ENCODE measurements at regions not wholly inside any gene's neighbourhood (a gene's known extent, or its start where the extent isn't known, plus 50 kb on each side); places are given as distances from the start of the nearest gene placed in this dataset.

DNA sequence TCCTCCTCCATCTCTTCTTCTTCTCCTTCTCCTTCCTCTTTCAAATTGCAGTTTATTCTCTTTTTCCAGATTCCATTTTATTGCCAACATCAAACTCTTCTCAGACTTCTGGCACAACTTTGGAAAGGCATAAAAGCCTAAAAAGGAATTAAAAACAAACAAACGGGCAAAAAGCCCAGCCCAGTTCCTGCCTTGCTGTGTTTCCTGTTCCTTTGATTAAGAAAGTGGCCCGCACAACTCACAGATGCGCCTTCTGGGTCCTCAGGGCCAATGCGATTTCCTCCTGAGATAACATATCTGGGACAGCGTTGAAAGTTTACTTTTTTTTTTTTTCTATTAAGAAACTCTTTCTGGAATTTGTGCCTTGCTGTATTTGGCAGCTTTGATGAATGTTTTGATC, 158.7 kb upstream of the UBE3A start:
- DNase-seq (ENCODE audit: extremely low spot score): no peak
- ChIA-PET POLR2A (no interaction called here), CTCF (interaction anchor here (1.2 kb wide), 1 partner anchor 16 kb away, joined by 4 read pairs; no protein-coding TSS in a partner anchor)
- TF ChIP-seq, protein P1, sequence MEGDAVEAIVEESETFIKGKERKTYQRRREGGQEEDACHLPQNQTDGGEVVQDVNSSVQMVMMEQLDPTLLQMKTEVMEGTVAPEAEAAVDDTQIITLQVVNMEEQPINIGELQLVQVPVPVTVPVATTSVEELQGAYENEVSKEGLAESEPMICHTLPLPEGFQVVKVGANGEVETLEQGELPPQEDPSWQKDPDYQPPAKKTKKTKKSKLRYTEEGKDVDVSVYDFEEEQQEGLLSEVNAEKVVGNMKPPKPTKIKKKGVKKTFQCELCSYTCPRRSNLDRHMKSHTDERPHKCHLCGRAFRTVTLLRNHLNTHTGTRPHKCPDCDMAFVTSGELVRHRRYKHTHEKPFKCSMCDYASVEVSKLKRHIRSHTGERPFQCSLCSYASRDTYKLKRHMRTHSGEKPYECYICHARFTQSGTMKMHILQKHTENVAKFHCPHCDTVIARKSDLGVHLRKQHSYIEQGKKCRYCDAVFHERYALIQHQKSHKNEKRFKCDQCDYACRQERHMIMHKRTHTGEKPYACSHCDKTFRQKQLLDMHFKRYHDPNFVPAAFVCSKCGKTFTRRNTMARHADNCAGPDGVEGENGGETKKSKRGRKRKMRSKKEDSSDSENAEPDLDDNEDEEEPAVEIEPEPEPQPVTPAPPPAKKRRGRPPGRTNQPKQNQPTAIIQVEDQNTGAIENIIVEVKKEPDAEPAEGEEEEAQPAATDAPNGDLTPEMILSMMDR (IDR thresholded peaks at IDR 0.05; ENCODE audit: control extremely low read depth, extremely low read depth, low read depth, missing control alignments): no peak

DNA sequence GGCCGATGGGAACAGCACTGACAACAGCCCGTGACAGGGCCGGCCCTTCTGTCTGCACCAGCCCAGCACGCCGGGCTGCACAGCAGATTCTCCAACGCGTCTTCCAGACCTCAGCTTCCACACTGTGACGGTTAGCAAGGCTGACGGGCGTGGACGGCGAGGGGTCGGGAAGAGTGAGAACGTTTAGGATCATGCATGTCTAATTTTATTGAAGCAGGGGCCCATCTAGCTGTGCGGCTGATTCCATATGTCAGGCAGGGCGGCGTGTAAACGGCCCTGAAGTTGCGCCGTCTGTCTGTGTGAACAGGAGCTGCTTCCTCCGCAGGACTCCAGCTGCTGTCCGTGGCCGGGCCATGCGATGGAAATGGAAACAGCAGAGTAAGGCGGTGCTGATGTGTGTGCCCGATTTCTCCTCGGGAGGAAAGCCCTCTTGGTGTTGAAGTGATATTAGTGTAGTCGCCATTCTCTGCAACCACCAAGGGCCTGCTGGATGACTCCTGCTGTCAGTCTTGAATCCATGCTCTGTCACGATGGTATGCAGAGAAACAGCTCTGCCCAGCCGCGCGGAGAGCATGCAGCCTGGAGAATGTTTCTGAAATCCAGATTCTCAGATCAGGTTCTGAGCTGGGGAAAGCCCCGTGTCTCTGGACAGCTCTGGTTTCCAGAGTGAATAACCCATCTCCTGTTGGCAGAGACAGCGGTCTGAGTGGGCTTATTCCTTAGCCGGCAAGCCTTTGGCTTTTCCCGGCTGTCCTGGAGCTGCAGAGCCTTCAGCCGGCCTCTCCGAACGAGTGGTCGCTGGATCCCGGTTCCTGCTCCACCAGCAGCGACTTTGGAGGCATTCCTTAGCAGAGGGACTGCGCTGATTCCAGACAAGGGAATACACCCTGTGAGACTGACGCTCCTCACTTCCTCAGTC, 158.1 kb upstream of the UBE3A start:
- TF ChIP-seq, protein P1 (IDR thresholded peaks at IDR 0.05; ENCODE audit: control extremely low read depth, extremely low read depth, low read depth, missing control alignments): no peak
- ChIA-PET CTCF (interaction anchor here (1.2 kb wide), 1 partner anchor 15 kb away, joined by 4 read pairs; no protein-coding TSS in a partner anchor), POLR2A (no interaction called here)
- DNase-seq (ENCODE audit: extremely low spot score): no peak

DNA sequence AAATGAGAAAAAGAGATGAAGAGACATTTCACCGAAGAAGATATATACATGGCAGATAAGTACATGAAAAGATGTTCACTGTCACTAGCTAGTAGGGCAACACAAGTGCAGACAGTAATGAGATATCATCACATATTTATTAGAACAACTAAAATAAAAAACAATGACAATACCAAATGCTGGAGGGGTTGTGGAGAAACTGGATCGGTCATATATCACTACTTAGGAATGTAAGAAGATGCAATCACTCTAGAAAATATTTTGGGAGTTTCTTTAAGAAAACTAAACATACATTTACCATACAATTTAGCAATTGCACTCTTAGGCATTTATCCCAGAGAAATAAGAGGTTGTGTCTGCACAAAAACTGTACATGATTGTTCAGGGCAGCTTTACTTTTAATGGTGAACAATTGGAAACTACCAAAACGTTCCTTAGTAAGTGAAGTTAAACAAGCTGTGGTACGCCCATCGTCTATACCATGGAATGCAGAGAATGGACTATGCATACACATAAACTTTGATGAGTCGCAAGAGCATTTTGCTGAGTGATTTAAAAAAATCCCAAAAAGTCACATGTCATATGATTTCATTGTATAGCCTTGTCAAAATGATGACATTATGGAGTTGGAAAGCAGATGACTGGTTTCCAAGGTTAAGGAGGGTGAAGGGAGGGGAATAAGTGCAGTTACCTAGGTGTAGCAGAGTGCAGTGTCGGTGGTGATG, 149.0 kb upstream of the UBE3A start:
- CTCF ChIA-PET: no interaction called here

DNA sequence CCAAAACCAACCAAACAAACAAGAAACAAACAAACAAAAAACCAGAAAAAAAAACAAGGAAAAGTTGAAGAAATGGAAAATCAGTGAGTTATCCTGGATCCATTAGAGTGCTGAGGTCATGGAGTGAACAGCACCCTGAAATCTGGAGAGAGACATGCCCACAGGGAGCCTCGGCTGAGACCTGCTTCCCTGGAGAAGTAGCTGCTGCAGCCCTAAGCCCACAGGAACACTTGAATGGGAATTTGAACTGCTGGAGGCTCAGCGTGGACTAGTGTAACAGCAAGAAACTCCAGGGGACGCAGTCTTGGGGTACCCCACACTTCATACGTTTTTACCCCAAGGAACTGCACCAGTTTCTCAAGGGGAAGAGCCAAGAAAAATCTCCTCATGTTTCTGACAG, 144.1 kb upstream of the UBE3A start:
- CTCF ChIA-PET: no interaction called here

More for the DNA sequence above, 149.0 kb upstream of the UBE3A start:
- POLR2A ChIA-PET: no interaction called here
- DNase-seq (ENCODE audit: extremely low spot score): no peak
- TF ChIP-seq, protein P1 (IDR thresholded peaks at IDR 0.05; ENCODE audit: control extremely low read depth, extremely low read depth, low read depth, missing control alignments): no peak

DNA sequence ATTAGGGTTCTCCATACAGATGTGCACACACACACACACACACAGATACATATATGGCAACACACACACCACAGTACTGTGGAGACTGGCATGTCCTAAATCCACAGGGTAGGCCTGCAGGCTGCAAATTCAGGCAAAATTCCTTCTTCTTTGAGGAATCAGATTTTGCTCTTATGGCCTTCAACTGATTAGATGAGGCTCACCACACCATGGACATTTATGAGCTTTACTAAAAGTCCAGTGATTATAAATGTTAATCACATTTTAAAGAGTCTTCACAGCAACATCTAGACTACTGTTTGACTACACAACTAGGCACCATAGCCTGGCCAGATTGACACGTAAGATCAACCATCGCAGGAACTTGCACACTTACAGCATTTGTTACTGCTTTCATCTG, 140.3 kb upstream of the UBE3A start:
- CTCF ChIA-PET: no interaction called here
- TF ChIP-seq, protein P1 (IDR thresholded peaks at IDR 0.05; ENCODE audit: control extremely low read depth, extremely low read depth, low read depth, missing control alignments): no peak
- POLR2A ChIA-PET: no interaction called here
- DNase-seq (ENCODE audit: extremely low spot score): no peak

More for the DNA sequence above, 144.1 kb upstream of the UBE3A start:
- POLR2A ChIA-PET: no interaction called here
- TF ChIP-seq, protein P1 (IDR thresholded peaks at IDR 0.05; ENCODE audit: control extremely low read depth, extremely low read depth, low read depth, missing control alignments): no peak
- DNase-seq (ENCODE audit: extremely low spot score): no peak

DNA sequence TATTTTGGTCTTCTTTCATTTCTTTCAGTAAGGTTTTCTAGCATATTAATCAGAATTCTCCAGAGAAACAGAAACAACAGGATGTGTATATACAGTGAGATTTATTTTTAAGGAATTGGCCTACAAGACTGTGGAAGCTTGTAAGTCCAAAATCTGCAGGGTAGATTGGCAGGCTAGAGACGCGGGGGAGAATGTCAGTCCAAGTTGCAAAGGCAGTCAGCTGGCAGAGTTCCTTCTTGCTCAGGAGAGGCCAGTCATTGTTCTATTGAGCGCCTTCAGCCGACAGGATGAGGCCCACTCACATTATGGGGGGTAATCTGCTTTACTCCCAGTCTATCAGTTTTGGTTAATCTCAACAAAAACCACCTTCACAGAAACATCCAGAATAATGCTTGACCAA, 133.4 kb upstream of the UBE3A start:
- TF ChIP-seq, protein P1 (IDR thresholded peaks at IDR 0.05; ENCODE audit: control extremely low read depth, extremely low read depth, low read depth, missing control alignments): no peak
- no peak for DNase-seq (ENCODE audit: extremely low spot score)
- ChIA-PET POLR2A (no interaction called here), CTCF (interaction anchor here (1.4 kb wide), 1 partner anchor 9 kb away, joined by 4 read pairs; no protein-coding TSS in a partner anchor)
